Breast epithelium (tissue), 3 donors: ENCODE measurements at regions not wholly inside any gene's neighbourhood (a gene's known extent, or its start where the extent isn't known, plus 50 kb on each side); places are given as distances from the start of the nearest gene placed in this dataset.

Experiments used
- POLR2A ChIP-seq: fragments of 450-650 bp; IDR thresholded peaks from one replicate; pipeline ENCODE4 v1.6.1; 2016; ENCODE audit warnings: antibody characterized with exemption, mild to moderate bottlenecking, moderate library complexity
- POLR2AphosphoS5 ChIP-seq, 3 donors: sonication (generic); formaldehyde crosslinking; IDR thresholded peaks; one replicate each; pipeline ENCODE4 v1.6.1; 2017; ENCODE audit warnings: antibody characterized with exemption in 3 of 3
- TF ChIP-seq, protein P1 (sequence below), 3 donors: fragments of 450-650 bp; IDR thresholded peaks; one replicate each; pipeline ENCODE4 v1.5.1; 2016 to 2017; ENCODE audit warnings: antibody characterized with exemption in 3 of 3, mild to moderate bottlenecking in 3 of 3, moderate library complexity in 3 of 3

DNA sequence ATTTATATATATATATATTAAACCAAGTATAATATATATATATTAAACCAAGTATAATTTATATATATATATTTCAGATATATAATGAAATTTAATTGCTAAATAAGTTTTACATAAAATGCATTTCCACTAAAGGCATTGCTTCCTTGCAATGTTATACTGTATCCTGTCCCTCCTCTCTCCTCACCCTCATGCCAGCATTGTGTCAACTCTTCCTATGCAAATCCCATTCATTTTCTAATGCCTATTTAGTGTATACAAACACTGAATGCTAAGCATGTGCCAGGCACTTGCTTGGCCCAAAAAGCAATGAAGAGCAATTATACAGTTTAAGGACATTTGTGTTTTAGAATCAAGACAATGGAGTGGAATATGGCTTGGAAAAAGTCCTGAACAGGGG lies 71.7 kb upstream of the PRMT6 start:
- no peak for TF ChIP-seq POLR2A
- TF ChIP-seq, protein P1, sequence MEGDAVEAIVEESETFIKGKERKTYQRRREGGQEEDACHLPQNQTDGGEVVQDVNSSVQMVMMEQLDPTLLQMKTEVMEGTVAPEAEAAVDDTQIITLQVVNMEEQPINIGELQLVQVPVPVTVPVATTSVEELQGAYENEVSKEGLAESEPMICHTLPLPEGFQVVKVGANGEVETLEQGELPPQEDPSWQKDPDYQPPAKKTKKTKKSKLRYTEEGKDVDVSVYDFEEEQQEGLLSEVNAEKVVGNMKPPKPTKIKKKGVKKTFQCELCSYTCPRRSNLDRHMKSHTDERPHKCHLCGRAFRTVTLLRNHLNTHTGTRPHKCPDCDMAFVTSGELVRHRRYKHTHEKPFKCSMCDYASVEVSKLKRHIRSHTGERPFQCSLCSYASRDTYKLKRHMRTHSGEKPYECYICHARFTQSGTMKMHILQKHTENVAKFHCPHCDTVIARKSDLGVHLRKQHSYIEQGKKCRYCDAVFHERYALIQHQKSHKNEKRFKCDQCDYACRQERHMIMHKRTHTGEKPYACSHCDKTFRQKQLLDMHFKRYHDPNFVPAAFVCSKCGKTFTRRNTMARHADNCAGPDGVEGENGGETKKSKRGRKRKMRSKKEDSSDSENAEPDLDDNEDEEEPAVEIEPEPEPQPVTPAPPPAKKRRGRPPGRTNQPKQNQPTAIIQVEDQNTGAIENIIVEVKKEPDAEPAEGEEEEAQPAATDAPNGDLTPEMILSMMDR (IDR thresholded peaks at IDR 0.05) = no peak
- TF ChIP-seq POLR2AphosphoS5 (IDR thresholded peaks at IDR 0.05) = no peak
